GM12865 (cell line): ENCODE measurements at regions not wholly inside any gene's neighbourhood (a gene's known extent, or its start where the extent isn't known, plus 50 kb on each side); places are given as distances from the start of the nearest gene placed in this dataset.
A peak's percentile ranks its signal among the peaks of the same experiment; 100 is the strongest.

ENCODE experiments used
- DNase-seq: peaks from one replicate; pipeline ENCODE4 v3.0.0; 2010; ENCODE audit warnings: low read depth
- H3K4me3 ChIP-seq: 2 replicates; pipeline ENCODE4 v1.5.1; 2011; ENCODE audit warnings: mild to moderate bottlenecking, low read depth, low read length, control low read depth
- CTCF ChIP-seq: IDR thresholded peaks from 2 replicates; pipeline ENCODE4 v1.5.1; 2011; ENCODE audit warnings: low read length, control low read depth, low read depth, inconsistent platforms; ENCODE audit not compliant: insufficient read depth; ENCODE audit errors: missing control alignments

GRCh38 chr9:115992834-115993233 is 160.8 kb upstream of the PAPPA start:
- H3K4me3 ChIP-seq: no peak overlapping the region
- no peak for TF ChIP-seq CTCF
- DNase-seq: no peak

- TF ChIP-seq CTCF: no peak
- no peak overlapping the region for H3K4me3 ChIP-seq
- no peak for DNase-seq
Observed at GRCh38 chr9:115997923-115998322, 155.7 kb upstream of the PAPPA start.

- no peak for TF ChIP-seq CTCF
- DNase-seq: no peak
- no peak overlapping the region for H3K4me3 ChIP-seq
Observed at GRCh38 chr9:115998666-115999065, 154.9 kb upstream of the PAPPA start.

- TF ChIP-seq CTCF: no peak
- no peak for DNase-seq
- no peak overlapping the region for H3K4me3 ChIP-seq
Observed at GRCh38 chr9:115999498-115999897, 154.1 kb upstream of the PAPPA start.

GRCh38 chr9:116000748-116001329 is 152.8 kb upstream of the PAPPA start:
- H3K4me3 ChIP-seq: no peak overlapping the region
- DNase-seq: peak; percentile 11
- peak; percentile 42 for TF ChIP-seq CTCF

- TF ChIP-seq CTCF: no peak
- no peak for DNase-seq
- H3K4me3 ChIP-seq: no peak overlapping the region
Observed at GRCh38 chr9:116002181-116002580, 151.4 kb upstream of the PAPPA start.

GRCh38 chr9:116002624-116003023 is 151.0 kb upstream of the PAPPA start:
- TF ChIP-seq CTCF: no peak
- DNase-seq: no peak
- no peak overlapping the region for H3K4me3 ChIP-seq
